ENCODE measurements at regions not wholly inside any gene's neighbourhood (a gene's known extent, or its start where the extent isn't known, plus 50 kb on each side); places are given as distances from the start of the nearest gene placed in this dataset.

DNA sequence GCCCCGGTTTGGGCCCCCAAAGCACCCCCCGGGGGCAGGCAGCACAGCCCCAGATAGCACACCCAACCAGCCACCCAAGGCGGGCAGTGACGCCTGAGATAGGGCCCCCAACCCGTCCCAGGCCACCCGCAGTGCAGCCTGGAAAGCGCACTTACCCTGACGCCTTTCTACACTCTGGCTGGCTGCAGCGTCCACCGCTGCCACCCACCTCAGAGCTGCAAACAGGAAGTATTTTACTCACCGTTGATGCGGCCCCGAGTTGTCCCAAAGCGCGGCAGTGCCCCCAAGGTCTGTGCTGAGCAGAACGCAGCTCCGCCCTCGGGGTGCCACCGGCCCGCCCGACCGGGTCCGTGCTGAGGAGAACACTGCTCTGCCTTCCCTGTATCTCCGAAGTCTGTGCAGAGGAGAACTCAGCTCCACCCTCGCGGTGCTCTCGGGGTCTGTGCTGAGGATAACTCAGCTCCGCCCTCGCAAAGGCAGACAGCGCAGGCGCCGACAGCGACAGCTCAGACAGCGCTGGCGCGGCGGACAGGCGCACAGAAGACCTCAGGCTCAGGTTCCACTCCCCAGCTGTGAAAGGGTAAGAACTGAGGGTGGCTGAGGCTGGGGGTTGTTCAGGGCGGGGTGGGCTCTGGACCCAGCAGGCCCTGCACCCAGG is 786.9 kb downstream of the CDY1 start:
- TF ChIP-seq, protein P1, sequence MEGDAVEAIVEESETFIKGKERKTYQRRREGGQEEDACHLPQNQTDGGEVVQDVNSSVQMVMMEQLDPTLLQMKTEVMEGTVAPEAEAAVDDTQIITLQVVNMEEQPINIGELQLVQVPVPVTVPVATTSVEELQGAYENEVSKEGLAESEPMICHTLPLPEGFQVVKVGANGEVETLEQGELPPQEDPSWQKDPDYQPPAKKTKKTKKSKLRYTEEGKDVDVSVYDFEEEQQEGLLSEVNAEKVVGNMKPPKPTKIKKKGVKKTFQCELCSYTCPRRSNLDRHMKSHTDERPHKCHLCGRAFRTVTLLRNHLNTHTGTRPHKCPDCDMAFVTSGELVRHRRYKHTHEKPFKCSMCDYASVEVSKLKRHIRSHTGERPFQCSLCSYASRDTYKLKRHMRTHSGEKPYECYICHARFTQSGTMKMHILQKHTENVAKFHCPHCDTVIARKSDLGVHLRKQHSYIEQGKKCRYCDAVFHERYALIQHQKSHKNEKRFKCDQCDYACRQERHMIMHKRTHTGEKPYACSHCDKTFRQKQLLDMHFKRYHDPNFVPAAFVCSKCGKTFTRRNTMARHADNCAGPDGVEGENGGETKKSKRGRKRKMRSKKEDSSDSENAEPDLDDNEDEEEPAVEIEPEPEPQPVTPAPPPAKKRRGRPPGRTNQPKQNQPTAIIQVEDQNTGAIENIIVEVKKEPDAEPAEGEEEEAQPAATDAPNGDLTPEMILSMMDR (IDR thresholded peaks at IDR 0.05), result no peak
- TF ChIP-seq POLR2A (IDR thresholded peaks at IDR 0.05), result no peak
